Astrocyte (in vitro differentiated cells and primary cell): ENCODE measurements at regions not wholly inside any gene's neighbourhood (a gene's known extent, or its start where the extent isn't known, plus 50 kb on each side); places are given as distances from the start of the nearest gene placed in this dataset.

ENCODE experiments used
- CTCF ChIP-seq: IDR thresholded peaks from 2 replicates; pipeline ENCODE4 v1.5.1; 2011; ENCODE audit warnings: low read depth, mild to moderate bottlenecking, inconsistent platforms, low read length, moderate library complexity; ENCODE audit not compliant: insufficient read depth
- EZH2 ChIP-seq: IDR thresholded peaks from 2 replicates; pipeline ENCODE4 v1.6.1; 2012; ENCODE audit warnings: mild to moderate bottlenecking, low read length, inconsistent platforms; ENCODE audit not compliant: insufficient read depth

GRCh38 chr18:70576276-70577022 is 287.6 kb downstream of the SOCS6 start:
- no peak for TF ChIP-seq CTCF
- TF ChIP-seq EZH2: no peak
